Effector CD4-positive, alpha-beta T cell (primary cell): ENCODE measurements at regions not wholly inside any gene's neighbourhood (a gene's known extent, or its start where the extent isn't known, plus 50 kb on each side); places are given as distances from the start of the nearest gene placed in this dataset.
"Not testable (repeated sequence)": the region's sequence is repeated elsewhere in the genome, so short reads cannot be mapped to it uniquely, and the experiment has no call there.

Experiments
- DNase-seq: peaks from one replicate; pipeline ENCODE4 v3.0.0-alpha.2; 2020

DNA sequence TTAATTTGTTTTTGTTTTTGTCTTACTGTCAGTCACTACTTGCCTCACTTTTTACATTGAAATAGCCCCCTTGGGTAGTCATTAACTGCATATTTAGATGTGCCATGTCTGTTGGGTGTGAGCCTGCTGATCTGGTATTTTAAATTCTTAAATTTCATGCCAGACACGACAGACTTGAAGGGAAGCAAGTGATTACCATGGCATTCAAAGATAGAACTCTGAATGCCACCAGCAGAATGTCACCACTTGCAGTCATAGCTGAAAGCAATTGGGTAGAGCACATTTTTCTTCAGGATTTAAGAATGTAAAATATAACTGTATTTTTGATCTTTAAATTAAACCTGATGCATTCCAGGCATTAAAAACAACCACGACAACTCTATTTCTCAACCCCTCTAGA, 396.5 kb upstream of the ATP10A start:
- no peak for DNase-seq

GRCh38 chr15:26244782-26245181, 381.7 kb upstream of the ATP10A start:
- not testable (repeated sequence) for DNase-seq

DNA sequence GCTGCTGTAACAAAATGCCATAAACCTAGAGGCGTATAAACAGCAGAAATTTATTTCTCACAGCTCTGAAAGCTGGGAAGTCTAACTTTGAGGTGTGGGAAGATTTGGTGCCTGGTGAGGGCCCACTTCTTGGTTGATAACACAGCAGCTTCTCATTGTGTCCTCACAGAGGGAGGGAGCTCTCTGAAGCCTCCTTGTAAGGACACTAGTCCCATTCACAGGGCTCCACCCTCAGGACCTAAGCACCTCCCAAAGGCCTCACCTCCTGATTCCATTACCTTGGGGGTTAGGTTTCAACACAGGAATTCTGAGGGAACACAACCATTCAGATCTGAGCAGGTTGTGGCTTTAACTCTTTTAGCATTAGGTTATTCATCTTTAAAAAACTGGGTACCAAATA, 380.3 kb upstream of the ATP10A start:
- no peak for DNase-seq

GRCh38 chr15:26242565-26243071, 379.5 kb upstream of the ATP10A start:
- DNase-seq = no peak

- no peak for DNase-seq
Observed at GRCh38 chr15:26235864-26236263, 372.7 kb upstream of the ATP10A start.

GRCh38 chr15:26234976-26235767, 372.0 kb upstream of the ATP10A start:
- DNase-seq = no peak

- no peak for DNase-seq
Observed at GRCh38 chr15:26232691-26233090, 369.6 kb upstream of the ATP10A start.

DNA sequence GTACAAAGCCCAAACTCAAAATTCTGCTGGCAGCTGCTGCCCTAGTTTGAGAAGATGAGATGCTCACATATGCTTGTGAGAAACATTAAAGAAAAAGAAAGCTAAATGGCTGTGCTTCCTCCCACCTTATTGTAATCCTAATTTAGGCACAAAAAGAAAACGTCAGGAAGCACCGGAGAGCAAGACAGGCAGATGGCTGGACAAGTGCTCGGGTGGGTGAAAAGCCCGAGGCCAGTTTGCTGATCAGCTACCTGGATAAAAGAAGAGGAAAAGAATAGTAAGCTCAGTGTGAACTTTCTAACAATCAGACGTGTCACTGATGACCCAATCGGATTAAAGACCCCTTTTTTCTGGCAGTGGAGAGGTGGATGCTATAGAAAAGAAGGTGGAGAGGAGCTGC, 368.0 kb upstream of the ATP10A start:
- DNase-seq = no peak

- no peak for DNase-seq
Observed at GRCh38 chr15:26224266-26224665, 361.1 kb upstream of the ATP10A start.

GRCh38 chr15:26223720-26224119, 360.6 kb upstream of the ATP10A start:
- DNase-seq = no peak

DNA sequence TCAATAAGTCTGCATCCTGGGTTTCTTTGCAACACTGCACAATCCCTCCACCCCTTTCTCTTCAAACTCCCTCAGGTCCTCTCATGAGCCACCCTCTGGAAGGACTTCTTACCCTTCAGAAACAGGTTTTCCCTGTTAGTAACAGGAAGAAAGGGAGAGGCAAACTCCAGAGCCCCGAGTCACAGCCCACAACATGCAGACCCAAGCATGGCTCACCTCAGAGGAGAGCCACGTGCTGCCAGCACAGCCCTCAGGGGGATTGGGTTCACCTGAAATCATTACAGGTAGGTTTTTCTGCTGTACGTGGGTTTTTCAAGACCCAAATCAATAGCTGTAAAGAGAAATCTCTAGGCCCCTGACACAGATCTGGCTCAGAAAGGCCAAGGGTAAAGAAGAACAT, 359.7 kb upstream of the ATP10A start:
- DNase-seq = no peak

- not testable (repeated sequence) for DNase-seq
Observed at GRCh38 chr15:26217043-26217442, 353.9 kb upstream of the ATP10A start.

DNA sequence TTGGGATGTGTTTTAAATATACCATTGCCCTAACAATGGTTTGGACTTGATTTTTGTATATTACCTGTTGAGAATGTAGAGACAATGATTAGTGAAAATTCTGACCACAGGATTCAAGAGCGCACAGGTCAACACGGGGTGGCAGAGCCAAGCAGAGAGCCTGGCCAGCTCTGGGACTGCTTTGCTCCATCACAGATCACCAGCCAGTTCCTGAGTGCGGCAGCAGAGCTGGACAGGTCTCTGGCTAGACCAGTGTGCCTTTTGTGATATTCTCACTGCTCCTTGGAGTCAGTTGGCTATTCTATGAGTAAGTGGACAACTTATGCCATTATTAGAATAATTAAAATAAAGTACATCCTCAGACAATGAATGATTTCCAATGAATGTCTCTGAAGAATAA, 351.2 kb upstream of the ATP10A start:
- DNase-seq = no peak

GRCh38 chr15:26213427-26213826, 350.3 kb upstream of the ATP10A start:
- DNase-seq = no peak

- DNase-seq = no peak
Observed at GRCh38 chr15:26212109-26212508, 349.0 kb upstream of the ATP10A start.

DNA sequence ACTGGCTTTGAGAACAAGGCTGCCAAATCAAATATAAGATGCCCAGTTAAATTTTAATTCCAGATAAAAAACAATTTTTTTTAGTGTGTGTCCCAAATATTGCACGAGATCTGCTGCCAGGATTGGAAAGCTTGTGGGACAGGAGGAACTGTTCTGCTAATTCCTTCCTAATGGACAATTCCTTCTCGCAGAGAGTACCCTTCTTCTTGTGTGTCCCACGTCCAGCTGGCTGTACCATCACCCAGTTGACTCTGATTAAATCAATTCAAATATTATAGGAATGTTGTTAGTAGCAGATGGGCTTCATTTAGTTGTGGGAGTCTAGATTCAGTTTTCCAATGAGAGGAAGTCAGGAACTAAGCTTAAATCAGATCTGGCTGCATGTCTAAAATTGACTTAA, 347.9 kb upstream of the ATP10A start:
- no peak for DNase-seq

GRCh38 chr15:26201177-26201858, 338.2 kb upstream of the ATP10A start:
- DNase-seq = no peak

GRCh38 chr15:26200427-26200826, 337.3 kb upstream of the ATP10A start:
- DNase-seq = no peak

DNA sequence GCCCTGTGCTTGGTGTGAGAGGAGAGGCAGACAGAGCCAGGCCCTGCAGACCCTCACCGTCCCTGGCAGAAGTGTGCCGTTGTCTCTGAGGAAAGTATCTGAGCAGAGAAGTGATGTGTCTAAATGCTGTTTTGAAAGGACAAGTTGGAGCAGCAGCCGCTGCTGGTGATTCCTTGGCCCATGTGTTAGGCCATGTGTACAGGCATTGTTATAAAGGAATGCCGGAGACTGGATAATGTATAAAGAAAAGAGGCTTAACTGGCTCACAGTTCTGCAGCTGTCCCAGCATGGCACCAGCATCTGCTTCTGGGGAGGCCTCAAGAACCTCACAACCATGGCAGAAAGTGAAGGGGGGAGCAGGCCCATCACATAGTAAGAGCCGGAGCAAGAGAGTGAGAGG, 334.6 kb upstream of the ATP10A start:
- DNase-seq = no peak

DNA sequence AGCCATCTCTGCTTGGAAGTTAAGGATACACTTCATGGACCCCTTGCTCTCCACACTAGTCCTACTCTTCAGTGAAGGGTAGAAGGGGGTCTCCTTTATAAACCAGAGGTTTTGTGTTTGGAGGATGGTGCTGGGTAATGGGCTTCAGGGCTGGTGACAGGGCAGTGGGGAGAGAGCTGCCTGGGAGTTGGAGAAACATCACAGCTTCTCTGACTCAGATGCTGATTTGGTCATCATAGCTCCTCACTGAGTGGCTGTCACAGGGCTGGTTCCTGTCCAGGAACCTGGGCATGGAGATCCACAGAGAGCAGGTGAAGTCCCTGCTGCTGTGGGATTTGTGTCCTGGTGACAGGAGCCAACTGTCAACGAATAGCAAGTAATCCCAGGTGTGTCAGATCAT, 333.9 kb upstream of the ATP10A start:
- DNase-seq = no peak

GRCh38 chr15:26191193-26191592, 328.1 kb upstream of the ATP10A start:
- no peak for DNase-seq

DNA sequence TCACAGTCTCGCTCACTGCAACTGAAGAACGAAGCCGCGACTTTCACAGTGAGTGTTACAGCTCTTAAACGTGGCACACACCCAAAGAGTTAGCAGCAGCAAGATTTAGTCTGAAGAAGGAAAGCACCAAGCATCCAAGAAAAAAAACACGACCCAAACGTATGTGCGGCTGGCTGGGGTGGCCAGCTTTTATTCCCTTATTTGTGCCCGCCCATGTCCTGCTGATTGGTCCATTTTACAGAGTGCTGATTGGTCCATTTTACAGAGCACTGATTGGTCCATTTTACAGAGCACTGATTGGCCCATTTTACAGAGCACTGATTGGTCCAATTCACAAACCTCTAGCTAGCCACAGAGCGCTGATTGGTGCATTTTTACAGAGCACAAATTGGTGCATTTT, 323.0 kb upstream of the ATP10A start:
- DNase-seq = not testable (repeated sequence)

- DNase-seq = no peak
Observed at GRCh38 chr15:26182441-26182840, 319.3 kb upstream of the ATP10A start.

DNA sequence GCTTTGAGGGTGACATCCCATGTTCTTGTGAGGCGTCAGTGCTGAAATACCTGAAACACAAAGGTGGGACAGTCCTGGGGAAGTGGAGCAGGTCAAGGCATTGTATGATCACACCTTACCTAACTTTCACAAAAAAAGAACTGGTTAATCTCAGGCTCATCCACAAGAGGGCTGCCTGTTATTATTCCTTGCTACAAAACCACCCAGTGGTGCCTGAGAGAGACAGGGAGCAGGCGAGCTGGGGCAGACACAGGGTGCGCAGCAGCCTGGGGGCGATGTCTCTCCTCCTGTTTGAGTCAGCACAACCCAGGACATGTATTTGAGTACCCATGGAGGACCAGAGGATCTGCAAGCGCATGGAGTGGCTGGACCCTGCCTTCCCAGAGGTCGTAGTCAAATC, 316.8 kb upstream of the ATP10A start:
- DNase-seq = no peak
